Gastroesophageal sphincter (tissue), 4 donors: ENCODE measurements at regions not wholly inside any gene's neighbourhood (a gene's known extent, or its start where the extent isn't known, plus 50 kb on each side); places are given as distances from the start of the nearest gene placed in this dataset.

Source experiments
- ATAC-seq: fragments of 150-250 bp; one replicate; pipeline ENCODE4 v1.9.1; 2016; ENCODE audit warnings: mild to moderate bottlenecking, moderate library complexity
- H3K27ac ChIP-seq, 4 donors: fragments of 200-600 bp; sonication (generic) in 3 of 4; 1 replicate in 3 of 4; 2 replicates in 1 of 4; pipeline ENCODE4 v1.5.1; 2016 to 2019
- H3K27me3 ChIP-seq: fragments of 200-600 bp; sonication (generic); one replicate; pipeline ENCODE4 v1.5.1; 2019
- H3K36me3 ChIP-seq, 2 donors: fragments of 200-600 bp; sonication (generic); one replicate each; pipeline ENCODE4 v1.5.1; 2019; ENCODE audit warnings: control low read depth in 1 of 2
- H3K4me1 ChIP-seq, 3 donors: fragments of 200-600 bp; sonication (generic); 1 replicate in 2 of 3; 2 replicates in 1 of 3; pipeline ENCODE4 v1.5.1; 2016 to 2019; ENCODE audit warnings: control low read depth in 2 of 3
- H3K4me3 ChIP-seq, 2 donors: fragments of 200-600 bp; sonication (generic); one replicate each; pipeline ENCODE4 v1.5.1; 2019; ENCODE audit warnings: mild to moderate bottlenecking in 1 of 2, moderate library complexity in 1 of 2
- H3K9me3 ChIP-seq, 3 donors: fragments of 200-600 bp; sonication (generic); one replicate each; pipeline ENCODE4 v1.5.1; 2017 to 2019; ENCODE audit warnings: control low read depth in 2 of 3
- EP300 ChIP-seq: sonication (generic); formaldehyde crosslinking; IDR thresholded peaks from one replicate; pipeline ENCODE4 v1.6.1; 2017; ENCODE audit warnings: antibody characterized with exemption, mild to moderate bottlenecking
- POLR2A ChIP-seq, 2 donors: fragments of 450-650 bp; IDR thresholded peaks; one replicate each; pipeline ENCODE4 v1.6.1; 2017; ENCODE audit warnings: antibody characterized with exemption in 2 of 2, mild to moderate bottlenecking in 2 of 2, moderate library complexity in 1 of 2
- POLR2AphosphoS5 ChIP-seq: sonication (generic); formaldehyde crosslinking; IDR thresholded peaks from one replicate; pipeline ENCODE4 v1.6.1; 2017; ENCODE audit warnings: antibody characterized with exemption
- WGBS, 2 donors: methylation state at CpG; one replicate each; pipeline ENCODE4 v1.1.5; 2018; ENCODE audit warnings: low coverage in 1 of 2; 5-methylcytosine and 5-hydroxymethylcytosine counted together
- TF ChIP-seq, protein P1 (sequence below), 4 experiments: fragments of 200-600 bp in 2 of 4; fragments of 450-650 bp in 2 of 4; sonication (generic) in 1 of 4; IDR thresholded peaks; one replicate each; pipeline ENCODE4 v1.5.1; 2017 to 2019; ENCODE audit warnings: antibody characterized with exemption in 4 of 4, mild to moderate bottlenecking in 2 of 4, moderate library complexity in 2 of 4

DNA sequence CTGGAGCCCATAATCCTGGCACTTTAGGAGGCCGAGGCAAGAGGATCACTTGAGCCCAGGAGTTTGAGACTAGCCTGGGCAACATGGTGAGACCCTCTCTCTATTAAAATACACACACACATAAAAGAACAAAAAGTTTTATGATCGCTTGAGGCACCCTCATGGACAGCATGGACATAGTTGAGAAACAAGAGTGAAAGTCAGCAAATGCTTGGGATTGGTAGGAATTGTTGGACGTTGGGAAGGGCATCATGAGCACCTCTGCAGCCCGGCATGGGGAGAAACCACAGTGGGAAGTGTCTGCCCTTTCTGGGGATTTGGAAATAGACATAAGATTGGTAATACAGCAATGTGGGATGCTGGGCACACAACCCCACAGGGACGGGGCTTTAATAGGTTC, 231.9 kb upstream of the FOXN3 start:
- Histone ChIP-seq H3K9me3 (no peaks in the 10 kb centered on the region), H3K4me1 (no peaks in the 10 kb centered on the region), H3K4me3 (no peak overlapping the region), H3K27ac (no peak overlapping the region), H3K27me3 (no peaks in the 10 kb centered on the region), H3K36me3 (no peaks in the 10 kb centered on the region)
- TF ChIP-seq POLR2AphosphoS5 (no peak), EP300 (no peak), POLR2A (IDR thresholded peaks at IDR 0.05) (no peak)
- TF ChIP-seq, protein P1, sequence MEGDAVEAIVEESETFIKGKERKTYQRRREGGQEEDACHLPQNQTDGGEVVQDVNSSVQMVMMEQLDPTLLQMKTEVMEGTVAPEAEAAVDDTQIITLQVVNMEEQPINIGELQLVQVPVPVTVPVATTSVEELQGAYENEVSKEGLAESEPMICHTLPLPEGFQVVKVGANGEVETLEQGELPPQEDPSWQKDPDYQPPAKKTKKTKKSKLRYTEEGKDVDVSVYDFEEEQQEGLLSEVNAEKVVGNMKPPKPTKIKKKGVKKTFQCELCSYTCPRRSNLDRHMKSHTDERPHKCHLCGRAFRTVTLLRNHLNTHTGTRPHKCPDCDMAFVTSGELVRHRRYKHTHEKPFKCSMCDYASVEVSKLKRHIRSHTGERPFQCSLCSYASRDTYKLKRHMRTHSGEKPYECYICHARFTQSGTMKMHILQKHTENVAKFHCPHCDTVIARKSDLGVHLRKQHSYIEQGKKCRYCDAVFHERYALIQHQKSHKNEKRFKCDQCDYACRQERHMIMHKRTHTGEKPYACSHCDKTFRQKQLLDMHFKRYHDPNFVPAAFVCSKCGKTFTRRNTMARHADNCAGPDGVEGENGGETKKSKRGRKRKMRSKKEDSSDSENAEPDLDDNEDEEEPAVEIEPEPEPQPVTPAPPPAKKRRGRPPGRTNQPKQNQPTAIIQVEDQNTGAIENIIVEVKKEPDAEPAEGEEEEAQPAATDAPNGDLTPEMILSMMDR (IDR thresholded peaks at IDR 0.05): no peak
- 96 to 97% methylated on average over 4 to 5 of the region's 5 CpGs for WGBS, 2 donors
- no peak for ATAC-seq

DNA sequence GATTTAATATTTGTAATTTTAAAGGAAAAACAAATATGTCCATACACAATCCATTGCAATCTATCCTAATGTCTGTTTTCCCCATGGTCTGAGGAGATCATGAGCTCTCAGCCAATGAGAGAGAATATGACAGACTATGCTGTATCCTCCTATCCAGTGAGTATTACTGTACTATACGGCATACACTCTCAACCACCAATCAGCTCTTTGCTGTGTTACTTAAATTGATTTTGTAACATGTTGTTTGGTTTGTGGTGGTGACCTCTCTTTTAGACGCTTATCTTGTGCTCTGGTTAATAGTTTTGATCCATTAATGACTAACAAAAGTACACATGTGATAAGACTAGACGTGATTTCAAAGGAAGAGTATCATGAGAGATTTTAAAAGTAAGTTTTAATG, 231.5 kb upstream of the FOXN3 start:
- TF ChIP-seq, protein P1 (IDR thresholded peaks at IDR 0.05): no peak
- no peak for TF ChIP-seq EP300
- TF ChIP-seq POLR2A (IDR thresholded peaks at IDR 0.05): no peak
- no peak for TF ChIP-seq POLR2AphosphoS5
- Histone ChIP-seq H3K36me3 (no peaks in the 10 kb centered on the region), H3K4me3 (no peak overlapping the region), H3K27me3 (no peaks in the 10 kb centered on the region), H3K9me3 (no peaks in the 10 kb centered on the region), H3K4me1 (no peaks in the 10 kb centered on the region), H3K27ac (no peak overlapping the region)
- no peak for ATAC-seq
- 64 to 72% methylated on average over 2 to 3 of the region's 3 CpGs for WGBS, 2 donors

- no peak for ATAC-seq
- Histone ChIP-seq H3K27ac (no peak overlapping the region), H3K4me1 (no peaks in the 10 kb centered on the region), H3K36me3 (no peaks in the 10 kb centered on the region), H3K27me3 (no peaks in the 10 kb centered on the region), H3K9me3 (no peaks in the 10 kb centered on the region), H3K4me3 (no peak overlapping the region)
- 100% methylated on average over 1 of the region's 1 CpG for WGBS, 2 donors
- TF ChIP-seq, protein P1 (IDR thresholded peaks at IDR 0.05): no peak
- TF ChIP-seq POLR2A (IDR thresholded peaks at IDR 0.05) (no peak), POLR2AphosphoS5 (no peak), EP300 (no peak)
Measured at GRCh38 chr14:89646971-89647370, 229.9 kb upstream of the FOXN3 start.

GRCh38 chr14:89644641-89645040, 227.6 kb upstream of the FOXN3 start:
- ATAC-seq: no peak
- WGBS, 2 donors: 92 to 97% methylated on average over 3 to 4 of the region's 4 CpGs
- Histone ChIP-seq H3K4me3 (no peak overlapping the region), H3K9me3 (no peaks in the 10 kb centered on the region), H3K27ac (no peak overlapping the region), H3K27me3 (no peaks in the 10 kb centered on the region), H3K4me1 (no peaks in the 10 kb centered on the region), H3K36me3 (no peaks in the 10 kb centered on the region)
- TF ChIP-seq, protein P1 (IDR thresholded peaks at IDR 0.05): no peak
- no peak for TF ChIP-seq POLR2AphosphoS5
- no peak for TF ChIP-seq EP300
- no peak for TF ChIP-seq POLR2A (IDR thresholded peaks at IDR 0.05)

DNA sequence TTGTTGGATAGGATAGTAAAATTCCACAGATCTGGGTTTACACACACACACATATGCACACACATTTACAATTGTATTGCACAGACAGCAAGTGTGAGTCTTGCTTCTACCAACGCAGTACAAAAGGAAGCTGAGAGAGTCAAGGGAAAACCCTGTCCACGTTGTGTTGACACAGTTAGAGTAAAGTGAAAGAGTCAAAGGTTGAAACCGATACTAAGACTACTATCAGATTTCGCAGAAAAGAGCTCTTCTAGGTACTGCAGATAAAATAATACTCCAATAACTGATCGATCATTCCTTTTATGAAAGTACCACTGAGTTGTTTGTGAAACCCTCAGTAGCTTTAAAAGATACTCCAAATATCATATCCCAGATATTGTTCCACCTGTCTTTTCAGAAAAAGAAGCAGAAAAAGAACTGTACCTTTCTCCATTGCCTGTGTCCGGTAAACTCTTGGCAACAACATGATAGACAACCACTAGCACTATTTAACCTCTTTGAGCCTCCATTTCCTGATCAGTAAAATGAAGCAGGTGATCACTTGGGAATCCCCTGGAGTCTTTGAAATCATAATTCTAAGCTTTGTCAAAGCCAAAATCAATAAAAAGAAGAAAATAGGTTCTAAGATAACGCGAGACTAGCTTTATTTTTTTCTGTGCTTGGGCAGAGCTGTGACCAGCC, 224.6 kb upstream of the FOXN3 start:
- no peaks in the 10 kb centered on the region for H3K9me3 ChIP-seq
- no peaks in the 10 kb centered on the region for H3K4me1 ChIP-seq
- ATAC-seq: no peak
- H3K27me3 ChIP-seq: no peaks in the 10 kb centered on the region
- no peak overlapping the region for H3K27ac ChIP-seq
- 86 to 90% methylated on average over 8 of the region's 8 CpGs for WGBS, 2 donors
- H3K36me3 ChIP-seq: no peaks in the 10 kb centered on the region
- no peak overlapping the region for H3K4me3 ChIP-seq
- TF ChIP-seq, protein P1 (IDR thresholded peaks at IDR 0.05): no peak
- TF ChIP-seq POLR2AphosphoS5 (no peak), EP300 (no peak), POLR2A (IDR thresholded peaks at IDR 0.05) (no peak)
